ENCODE measurements at regions not wholly inside any gene's neighbourhood (a gene's known extent, or its start where the extent isn't known, plus 50 kb on each side); places are given as distances from the start of the nearest gene placed in this dataset.

DNA sequence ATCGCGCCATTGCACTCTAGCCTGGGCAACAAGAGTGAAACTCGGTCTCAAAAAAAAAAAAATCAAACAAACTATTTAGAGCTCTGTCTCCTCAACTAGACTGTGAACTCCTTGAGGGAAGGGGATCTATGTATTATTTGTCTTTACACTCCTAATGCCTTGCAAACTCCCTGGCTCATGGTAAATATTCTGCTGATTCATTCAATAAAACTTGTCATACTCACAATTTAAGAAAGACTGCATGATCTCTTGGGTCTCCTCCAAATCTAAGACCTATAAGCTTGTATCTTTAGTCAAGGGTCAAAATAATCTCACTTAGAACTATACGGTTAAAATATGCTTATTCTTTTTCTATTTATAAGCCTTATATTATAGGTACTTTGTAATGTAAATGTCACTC lies 90.3 kb upstream of the NR5A2 start:
- H3K27me3 Mint-ChIP-seq (ENCODE audit: insufficient read depth, low read depth): peaks cover 4% of the 10 kb centered on the region
- Histone ChIP-seq H3K4me3 (no peak overlapping the region), H3K9ac (no peak overlapping the region), H4K20me1 (ENCODE audit: low read depth) (no peaks in the 10 kb centered on the region), H3K27me3 (no peaks in the 10 kb centered on the region), H2AFZ (replicated peaks) (no peak overlapping the region), H3K9me3 (ENCODE audit: low read depth) (no peaks in the 10 kb centered on the region), H3K4me2 (no peak overlapping the region), H3K79me2 (ENCODE audit: low read depth) (no peaks in the 10 kb centered on the region), H3K36me3 (no peaks in the 10 kb centered on the region), H3K4me1 (no peaks in the 10 kb centered on the region), H3K27ac (no peak overlapping the region), H3F3A (ENCODE audit: low read depth) (no peaks in the 10 kb centered on the region)
- H3K4me1 Mint-ChIP-seq: no peaks in the 10 kb centered on the region
- no peak for TF ChIP-seq EZH2 (IDR thresholded peaks at IDR 0.05)
- TF ChIP-seq, protein P1, sequence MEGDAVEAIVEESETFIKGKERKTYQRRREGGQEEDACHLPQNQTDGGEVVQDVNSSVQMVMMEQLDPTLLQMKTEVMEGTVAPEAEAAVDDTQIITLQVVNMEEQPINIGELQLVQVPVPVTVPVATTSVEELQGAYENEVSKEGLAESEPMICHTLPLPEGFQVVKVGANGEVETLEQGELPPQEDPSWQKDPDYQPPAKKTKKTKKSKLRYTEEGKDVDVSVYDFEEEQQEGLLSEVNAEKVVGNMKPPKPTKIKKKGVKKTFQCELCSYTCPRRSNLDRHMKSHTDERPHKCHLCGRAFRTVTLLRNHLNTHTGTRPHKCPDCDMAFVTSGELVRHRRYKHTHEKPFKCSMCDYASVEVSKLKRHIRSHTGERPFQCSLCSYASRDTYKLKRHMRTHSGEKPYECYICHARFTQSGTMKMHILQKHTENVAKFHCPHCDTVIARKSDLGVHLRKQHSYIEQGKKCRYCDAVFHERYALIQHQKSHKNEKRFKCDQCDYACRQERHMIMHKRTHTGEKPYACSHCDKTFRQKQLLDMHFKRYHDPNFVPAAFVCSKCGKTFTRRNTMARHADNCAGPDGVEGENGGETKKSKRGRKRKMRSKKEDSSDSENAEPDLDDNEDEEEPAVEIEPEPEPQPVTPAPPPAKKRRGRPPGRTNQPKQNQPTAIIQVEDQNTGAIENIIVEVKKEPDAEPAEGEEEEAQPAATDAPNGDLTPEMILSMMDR (IDR thresholded peaks at IDR 0.05): no peak
- no peak for TF ChIP-seq EZH2phosphoT487 (IDR thresholded peaks at IDR 0.05)
- no peak for DNase-seq (ENCODE audit: low spot score)
- no peak overlapping the region for H3K4me3 Mint-ChIP-seq
- no peak overlapping the region for H3K27ac Mint-ChIP-seq
- no peaks in the 10 kb centered on the region for H3K9me3 Mint-ChIP-seq
- no peaks in the 10 kb centered on the region for H3K36me3 Mint-ChIP-seq

GRCh38 chr1:199937661-199938060 lies 89.8 kb upstream of the NR5A2 start:
- no peaks in the 10 kb centered on the region for H3K36me3 ChIP-seq
- TF ChIP-seq EZH2phosphoT487 (IDR thresholded peaks at IDR 0.05) (no peak), EZH2 (IDR thresholded peaks at IDR 0.05) (no peak)
- TF ChIP-seq, protein P1 (IDR thresholded peaks at IDR 0.05): no peak
- H3K79me2 ChIP-seq (ENCODE audit: low read depth): no peaks in the 10 kb centered on the region
- no peak overlapping the region for H3K27ac ChIP-seq
- H3K4me3 ChIP-seq: no peak overlapping the region
- no peaks in the 10 kb centered on the region for H3K27me3 ChIP-seq
- no peak overlapping the region for H3K4me3 Mint-ChIP-seq
- no peaks in the 10 kb centered on the region for H3K4me1 Mint-ChIP-seq
- no peak overlapping the region for H2AFZ ChIP-seq (replicated peaks)
- no peaks in the 10 kb centered on the region for H3K36me3 Mint-ChIP-seq
- no peaks in the 10 kb centered on the region for H3K4me1 ChIP-seq
- no peak overlapping the region for H3K9ac ChIP-seq
- no peaks in the 10 kb centered on the region for H4K20me1 ChIP-seq (ENCODE audit: low read depth)
- H3K4me2 ChIP-seq: no peak overlapping the region
- H3K27ac Mint-ChIP-seq: no peak overlapping the region
- no peaks in the 10 kb centered on the region for H3F3A ChIP-seq (ENCODE audit: low read depth)
- H3K9me3 Mint-ChIP-seq: no peaks in the 10 kb centered on the region
- peaks cover 4% of the 10 kb centered on the region for H3K27me3 Mint-ChIP-seq (ENCODE audit: insufficient read depth, low read depth)
- no peaks in the 10 kb centered on the region for H3K9me3 ChIP-seq (ENCODE audit: low read depth)
- DNase-seq (ENCODE audit: low spot score): no peak

DNA sequence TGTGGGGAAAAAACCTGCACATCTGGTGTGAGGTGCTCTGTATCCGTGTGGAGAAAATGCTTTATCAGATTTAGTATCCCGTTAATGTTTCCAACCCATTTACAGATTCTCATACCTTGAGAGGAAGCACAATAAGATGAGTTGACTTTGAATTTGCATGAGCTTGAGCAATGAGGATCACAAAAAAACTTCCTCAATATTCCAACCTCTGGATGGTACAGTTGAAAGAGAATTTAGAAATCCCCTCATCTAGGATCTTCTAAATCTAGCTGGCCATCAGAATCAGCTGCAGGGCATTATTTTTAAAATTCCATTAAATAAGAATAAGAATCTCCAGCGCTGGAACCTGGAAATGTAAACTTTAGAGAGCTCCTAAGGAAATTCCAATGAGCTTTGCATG lies 82.5 kb upstream of the NR5A2 start:
- Histone ChIP-seq H3K9ac (no peak overlapping the region), H3K4me1 (no peaks in the 10 kb centered on the region), H3F3A (ENCODE audit: low read depth) (no peaks in the 10 kb centered on the region), H3K4me3 (no peak overlapping the region), H3K4me2 (no peak overlapping the region), H3K27ac (no peak overlapping the region), H3K27me3 (no peaks in the 10 kb centered on the region), H3K79me2 (ENCODE audit: low read depth) (no peaks in the 10 kb centered on the region), H2AFZ (replicated peaks) (no peak overlapping the region), H3K36me3 (no peaks in the 10 kb centered on the region), H3K9me3 (ENCODE audit: low read depth) (no peaks in the 10 kb centered on the region), H4K20me1 (ENCODE audit: low read depth) (no peaks in the 10 kb centered on the region)
- no peak for TF ChIP-seq EZH2 (IDR thresholded peaks at IDR 0.05)
- TF ChIP-seq, protein P1 (IDR thresholded peaks at IDR 0.05): no peak
- TF ChIP-seq EZH2phosphoT487 (IDR thresholded peaks at IDR 0.05): no peak
- Mint-ChIP-seq H3K27me3 (ENCODE audit: insufficient read depth, low read depth) (peaks cover 4% of the 10 kb centered on the region), H3K36me3 (no peaks in the 10 kb centered on the region), H3K9me3 (no peaks in the 10 kb centered on the region), H3K4me3 (no peak overlapping the region), H3K4me1 (peaks cover 6% of the 10 kb centered on the region), H3K27ac (no peak overlapping the region)
- no peak for DNase-seq (ENCODE audit: low spot score)

All from neural progenitor cell (in vitro differentiated cells).